CD4-positive, alpha-beta T cell treated with Interferon gamma for 1 hour (primary cell): ENCODE measurements at regions not wholly inside any gene's neighbourhood (a gene's known extent, or its start where the extent isn't known, plus 50 kb on each side); places are given as distances from the start of the nearest gene placed in this dataset.

ENCODE experiments used
- DNase-seq: peaks from one replicate; pipeline ENCODE4 v3.0.0-alpha.2; 2020

DNA sequence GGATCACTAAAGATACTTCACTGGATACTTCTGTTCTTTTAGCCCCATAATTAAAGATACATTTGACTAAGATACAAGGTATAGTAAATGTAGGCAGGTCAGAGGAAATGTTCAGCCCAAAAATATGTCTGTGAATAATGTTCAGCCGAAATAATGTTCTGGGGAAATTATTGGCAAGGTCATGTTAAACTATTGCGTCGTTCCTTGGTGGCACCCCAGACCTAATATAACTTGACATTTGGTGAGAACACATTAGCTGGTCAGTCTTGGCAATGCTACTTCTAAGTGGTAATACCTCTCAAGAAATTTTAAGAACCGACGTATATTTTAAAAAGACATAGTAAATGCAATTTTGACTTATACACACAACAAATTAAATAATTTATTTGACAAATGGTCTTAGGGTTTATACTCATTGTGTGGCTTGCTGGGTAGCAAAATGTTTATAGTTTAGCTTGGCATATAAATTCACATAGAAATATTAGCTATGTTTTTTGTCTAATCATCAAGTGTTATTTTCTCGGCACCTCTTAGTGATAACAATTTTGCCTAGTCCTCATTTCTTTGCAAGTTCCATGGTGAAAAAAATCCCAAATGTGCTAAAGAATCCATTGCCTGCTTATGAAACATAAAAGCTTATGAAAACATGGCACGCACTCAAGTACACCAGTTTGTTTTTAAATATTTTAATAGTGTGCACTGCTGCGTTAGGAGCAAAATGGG is 270.3 kb upstream of the NEBL start:
- DNase-seq: no peak

DNA sequence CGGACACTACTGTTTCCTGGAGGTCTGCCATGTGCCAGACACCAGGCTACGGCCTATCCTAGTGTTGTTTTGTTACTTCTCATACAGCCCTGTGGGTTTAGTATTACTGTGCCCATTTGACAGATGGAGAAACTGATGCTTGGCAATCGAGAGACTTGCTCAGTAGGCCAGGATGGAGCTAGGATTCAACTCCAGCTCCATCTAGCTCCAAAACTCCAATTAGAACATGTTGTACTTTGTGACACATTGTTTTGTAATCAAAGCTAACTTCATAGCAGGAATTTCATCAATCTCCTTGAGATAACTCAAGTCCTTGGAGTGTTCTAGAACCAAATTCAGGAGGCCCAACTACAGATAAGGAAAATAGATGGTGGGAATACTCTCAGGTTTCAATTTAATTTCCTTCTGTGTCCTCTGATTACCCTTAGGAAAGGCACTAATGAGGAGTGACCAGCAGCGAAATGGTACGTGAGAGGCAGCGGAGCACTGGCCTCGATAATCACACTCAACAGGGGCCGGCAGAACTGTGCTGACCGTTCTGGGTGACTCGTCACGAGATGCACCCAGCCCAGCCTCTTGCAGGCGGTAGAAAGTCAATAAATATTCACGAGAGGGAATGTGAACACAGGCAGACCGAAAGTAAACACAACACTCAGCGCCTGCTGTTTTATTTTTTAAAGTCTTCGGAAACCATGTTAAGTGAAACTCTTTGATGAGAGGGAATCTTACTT is 269.6 kb upstream of the NEBL start:
- no peak for DNase-seq

DNA sequence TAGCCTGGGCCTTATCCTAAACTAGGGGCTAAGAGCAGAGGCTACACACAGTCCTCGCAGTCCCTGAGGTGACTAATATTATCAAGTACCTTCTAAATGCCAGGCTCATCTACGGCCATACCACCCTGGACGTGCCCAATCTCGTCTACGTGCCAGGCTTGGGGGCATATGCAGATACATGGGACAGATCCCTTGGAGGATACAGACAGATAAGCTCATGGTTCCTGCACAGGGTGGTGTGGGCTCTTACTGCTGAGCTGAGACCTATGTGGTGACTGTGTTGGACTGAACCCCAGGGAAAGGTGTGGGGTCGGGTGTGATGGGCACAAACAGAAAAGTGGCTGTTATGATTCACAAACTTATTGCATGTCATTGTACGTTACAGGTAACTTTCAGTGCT is 268.4 kb upstream of the NEBL start:
- DNase-seq: no peak

DNA sequence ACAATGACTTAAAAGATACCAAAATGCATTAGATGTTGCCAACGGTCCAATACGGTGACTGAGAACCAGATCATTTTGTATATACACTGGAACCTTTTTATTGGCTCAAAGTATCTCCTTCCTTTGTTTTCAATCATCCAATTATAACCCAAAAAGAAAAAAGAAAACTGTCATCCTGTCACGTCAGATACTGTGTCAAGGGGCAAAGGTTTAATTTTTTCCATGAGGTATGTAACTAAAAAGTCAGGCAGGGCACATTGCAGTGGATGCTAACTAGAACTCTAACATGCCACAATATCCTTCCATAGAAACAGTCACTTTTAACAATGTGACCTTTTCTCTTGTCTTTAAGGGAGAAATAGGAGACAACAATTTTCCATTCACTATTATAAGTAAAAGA is 267.6 kb upstream of the NEBL start:
- no peak for DNase-seq

DNA sequence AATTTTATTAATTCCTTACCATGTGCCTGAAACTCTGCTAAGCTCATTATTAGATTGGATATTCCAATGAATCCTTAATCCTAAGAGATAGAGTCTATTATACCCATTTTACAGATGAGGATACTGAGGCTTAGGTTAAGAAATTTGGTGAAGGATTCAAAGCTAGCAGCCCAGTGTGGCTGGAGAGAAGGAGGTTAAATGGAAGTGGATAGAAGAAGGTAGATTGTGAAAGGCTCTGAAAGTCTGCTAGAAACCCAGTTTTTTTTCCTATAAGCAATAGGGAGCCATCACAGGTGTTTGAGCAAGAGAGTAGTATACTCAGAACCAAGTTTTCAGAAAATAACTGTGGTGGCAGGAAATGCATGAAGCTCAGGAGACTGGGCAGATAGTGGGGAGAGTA is 265.8 kb upstream of the NEBL start:
- no peak for DNase-seq

DNA sequence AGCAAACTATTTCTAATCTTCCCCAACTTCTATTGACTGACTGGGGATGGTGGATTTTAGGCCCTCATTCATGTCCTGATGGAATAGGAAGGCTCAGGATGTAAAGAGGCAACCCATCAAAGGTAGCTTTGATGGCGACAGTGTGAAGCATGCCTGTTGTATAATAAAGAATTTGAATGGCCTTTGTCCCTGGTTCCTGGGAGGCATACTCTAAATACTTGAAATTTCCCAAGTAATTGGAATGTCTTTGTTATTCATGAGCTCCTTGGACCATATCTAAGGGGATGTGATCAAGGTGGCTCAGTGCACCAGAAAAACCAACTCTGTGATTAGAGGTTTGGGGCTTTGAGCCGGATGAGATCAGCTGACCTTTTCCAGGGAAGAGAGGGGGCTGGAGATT is 264.5 kb upstream of the NEBL start:
- DNase-seq: no peak

DNA sequence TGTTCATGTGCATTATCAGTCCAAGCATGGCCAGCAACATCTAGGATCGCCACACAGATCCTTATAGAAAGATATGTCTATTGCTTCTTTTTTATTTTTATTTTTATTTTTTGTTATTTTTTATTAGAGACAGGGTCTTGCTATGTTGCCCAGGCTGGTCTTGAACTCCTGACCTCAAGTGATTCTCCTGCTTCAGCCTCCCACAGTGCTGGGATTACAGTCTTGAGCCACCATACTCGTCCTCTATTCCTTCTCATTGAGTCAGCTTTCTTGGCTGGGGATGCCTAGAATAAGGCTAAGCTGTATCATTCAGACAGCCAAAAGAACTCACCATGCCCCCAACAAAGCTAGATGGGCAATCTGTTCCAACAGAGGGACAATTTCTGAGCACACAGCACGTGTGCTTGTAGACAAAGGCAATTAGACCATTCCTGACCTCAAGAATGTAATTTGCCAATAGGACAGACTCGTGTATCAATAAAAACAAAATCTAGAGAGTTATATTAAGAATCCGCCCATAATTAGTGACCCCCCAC is 264.0 kb upstream of the NEBL start:
- no peak for DNase-seq

DNA sequence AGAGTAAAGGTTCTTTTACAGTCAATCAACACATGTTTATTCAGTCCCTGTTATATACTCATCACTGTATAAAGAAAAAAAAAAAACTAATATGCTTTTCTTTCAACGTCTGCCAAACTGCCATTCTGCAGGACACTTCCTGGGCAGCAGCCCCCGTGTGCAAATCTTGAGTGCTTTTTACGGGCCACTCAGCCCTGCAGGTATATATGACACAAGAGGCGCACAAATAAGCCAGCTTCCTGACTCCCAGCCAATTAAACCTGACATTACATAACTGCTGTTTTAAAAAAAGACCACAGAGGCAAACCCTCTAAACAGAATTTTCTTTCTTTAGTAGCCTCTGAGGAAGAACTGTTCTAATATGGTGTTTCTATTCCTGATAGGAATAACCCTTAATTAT is 263.0 kb upstream of the NEBL start:
- DNase-seq: no peak

DNA sequence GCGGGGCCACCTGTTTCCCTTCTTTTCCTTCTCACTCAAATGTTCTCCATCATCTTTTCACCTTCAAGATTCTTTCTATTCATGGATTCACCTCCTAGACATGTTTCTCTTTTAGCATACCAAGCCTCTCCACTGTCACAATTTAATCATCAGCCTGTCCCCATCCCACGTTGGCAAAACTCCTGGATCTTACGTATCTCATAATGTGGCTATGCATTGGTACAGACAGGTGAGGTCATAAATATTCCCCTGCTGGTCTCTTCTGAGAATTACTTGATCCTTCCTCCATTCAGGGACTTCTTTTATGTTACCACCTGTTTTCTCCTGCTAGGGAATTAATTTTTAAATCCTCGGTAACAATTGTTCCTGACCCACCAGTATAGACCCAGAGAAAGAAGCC is 262.6 kb upstream of the NEBL start:
- no peak for DNase-seq

DNA sequence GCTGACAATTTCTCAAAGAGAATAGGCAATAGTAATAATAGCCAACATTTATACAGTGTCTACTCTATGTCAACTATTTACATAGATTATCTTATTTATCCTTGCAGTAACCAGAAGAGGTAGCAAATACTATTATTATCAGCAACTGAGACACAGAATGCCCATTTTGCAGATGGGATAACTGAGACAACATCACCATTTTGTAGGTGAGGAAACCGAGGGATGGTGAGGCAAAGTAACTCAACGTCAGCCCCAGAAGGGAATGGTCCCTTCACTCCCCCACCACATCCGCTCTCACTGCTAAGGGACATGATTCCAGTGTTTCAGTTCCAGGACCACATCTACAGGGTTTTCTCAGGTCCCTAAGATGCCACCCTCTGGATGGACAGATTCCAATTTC is 261.2 kb upstream of the NEBL start:
- DNase-seq: no peak

DNA sequence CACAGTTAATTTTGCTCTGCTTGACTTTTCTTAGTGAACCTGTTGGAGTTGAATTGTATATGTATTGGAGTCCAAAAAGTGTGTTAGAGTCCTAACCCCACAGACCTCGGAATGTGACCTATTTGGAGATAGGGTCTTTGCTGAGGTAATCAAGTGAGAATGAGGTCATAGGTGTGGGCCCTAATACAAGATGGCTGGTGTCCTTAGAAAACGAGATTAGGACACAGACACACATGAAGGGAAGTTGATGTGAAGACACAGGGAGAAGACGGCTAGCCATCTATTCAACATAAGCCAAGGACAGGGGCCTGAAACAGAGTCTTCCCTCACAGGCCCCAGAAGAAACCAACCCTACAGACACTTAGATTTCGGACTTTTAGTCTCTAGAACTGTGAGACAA is 260.6 kb upstream of the NEBL start:
- DNase-seq: no peak

DNA sequence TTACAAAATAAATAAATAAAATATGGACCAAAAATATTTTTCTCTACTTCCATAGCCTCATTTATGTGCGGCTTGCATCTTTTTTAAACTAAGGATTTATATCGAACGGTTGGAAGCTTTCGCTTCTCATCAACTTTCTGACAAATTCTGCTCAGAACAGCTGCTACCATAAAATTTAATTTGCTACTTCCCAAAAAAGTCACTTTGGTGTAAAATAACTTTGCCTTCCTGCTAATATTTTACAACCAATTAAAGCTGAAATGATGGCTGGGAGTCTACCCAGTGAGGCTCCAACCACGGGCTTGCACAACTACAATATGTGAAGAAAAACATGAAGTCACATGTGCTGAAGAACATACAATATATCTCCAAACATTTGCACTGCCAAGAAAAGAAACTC is 253.1 kb upstream of the NEBL start:
- no peak for DNase-seq

DNA sequence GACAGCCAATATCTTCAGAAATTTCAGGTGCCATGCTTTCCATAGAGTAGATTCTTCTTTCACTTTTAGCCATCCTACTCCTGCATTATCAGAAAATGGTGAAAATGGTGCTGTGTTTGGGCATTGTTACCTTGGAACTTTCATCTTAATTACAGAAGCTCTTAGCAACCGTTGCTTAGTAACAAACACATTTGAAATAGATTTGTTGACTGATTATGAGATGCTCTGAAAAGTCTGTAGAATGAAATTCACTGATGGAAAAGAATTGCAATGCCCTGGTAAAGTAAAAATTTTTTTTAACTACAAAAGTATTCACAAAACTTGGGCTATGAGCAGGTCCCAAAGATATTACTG is 249.3 kb upstream of the NEBL start:
- DNase-seq: no peak

DNA sequence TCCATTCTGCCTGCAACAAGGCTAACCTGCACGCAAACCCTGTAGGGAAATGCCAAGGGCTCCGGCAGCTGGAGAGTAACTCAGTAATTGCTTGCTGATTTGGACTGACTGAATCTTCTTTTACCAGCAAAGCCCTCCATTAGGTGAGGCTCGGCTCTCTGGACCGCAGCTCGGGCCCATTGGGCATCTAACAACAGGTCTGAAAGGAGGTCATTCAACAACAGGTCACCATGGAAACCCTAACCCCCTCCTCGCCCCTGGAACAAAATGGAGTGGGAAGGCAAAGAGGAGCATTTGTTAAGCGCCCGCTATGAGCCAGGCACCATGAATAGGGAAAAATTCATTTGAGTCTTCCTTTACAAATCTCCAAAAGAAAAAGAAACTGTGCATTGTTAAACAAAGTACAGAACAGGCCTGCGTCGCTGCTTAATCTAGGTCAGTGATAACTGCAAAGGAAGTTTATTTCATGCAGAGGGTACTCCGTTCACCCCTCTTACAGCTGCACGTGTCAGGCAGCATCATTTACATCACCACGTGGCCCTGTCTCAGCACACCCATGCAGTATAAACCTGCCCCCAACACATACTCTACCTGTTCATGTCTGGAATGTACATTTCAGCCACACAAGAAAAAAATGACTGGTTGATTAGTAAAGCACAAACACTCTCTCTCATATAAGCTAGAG is 248.8 kb upstream of the NEBL start:
- no peak for DNase-seq

DNA sequence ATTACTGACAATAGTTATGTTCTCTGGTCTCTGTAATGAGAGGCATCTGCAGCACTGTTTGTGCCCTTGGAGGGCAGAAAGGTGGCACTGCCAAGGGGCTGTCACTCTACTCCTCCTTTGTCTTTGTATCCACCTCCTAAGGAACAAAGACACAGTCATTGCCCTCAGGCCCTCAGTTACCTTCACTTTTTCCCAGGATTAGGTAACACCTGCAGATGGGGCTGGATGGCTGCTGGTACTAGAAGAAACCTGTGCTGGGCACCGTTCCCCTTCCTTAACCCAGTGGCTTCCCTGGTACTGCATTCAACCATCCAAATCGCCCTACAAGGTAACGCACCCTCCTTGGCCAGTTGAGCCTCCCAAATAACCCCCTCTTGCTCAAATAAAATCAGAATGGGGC is 246.9 kb upstream of the NEBL start:
- no peak for DNase-seq

DNA sequence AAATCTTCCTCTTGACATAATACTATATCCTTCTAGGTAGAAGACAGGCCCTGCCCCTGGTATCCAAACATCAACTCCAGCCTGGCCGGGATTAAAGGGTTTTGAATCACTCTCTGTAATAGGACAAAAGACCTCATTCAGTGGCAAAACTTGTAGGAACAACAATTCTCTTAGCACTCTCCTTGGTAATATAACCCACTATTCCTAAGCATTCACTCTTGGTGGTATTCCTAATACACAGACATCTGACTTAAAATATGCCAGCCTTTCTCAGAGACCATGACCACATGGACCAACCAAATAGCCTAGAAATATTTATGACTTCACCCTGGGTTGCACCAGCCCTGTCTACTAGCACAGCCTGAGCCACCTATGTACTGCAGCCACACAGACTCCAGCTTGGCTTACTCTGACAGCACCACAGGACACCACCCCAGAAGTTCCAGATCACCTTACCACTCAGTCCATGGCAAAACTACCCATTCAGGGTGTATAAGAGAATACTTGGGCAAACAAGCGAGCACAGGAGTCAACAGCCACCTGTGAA is 244.9 kb upstream of the NEBL start:
- no peak for DNase-seq

DNA sequence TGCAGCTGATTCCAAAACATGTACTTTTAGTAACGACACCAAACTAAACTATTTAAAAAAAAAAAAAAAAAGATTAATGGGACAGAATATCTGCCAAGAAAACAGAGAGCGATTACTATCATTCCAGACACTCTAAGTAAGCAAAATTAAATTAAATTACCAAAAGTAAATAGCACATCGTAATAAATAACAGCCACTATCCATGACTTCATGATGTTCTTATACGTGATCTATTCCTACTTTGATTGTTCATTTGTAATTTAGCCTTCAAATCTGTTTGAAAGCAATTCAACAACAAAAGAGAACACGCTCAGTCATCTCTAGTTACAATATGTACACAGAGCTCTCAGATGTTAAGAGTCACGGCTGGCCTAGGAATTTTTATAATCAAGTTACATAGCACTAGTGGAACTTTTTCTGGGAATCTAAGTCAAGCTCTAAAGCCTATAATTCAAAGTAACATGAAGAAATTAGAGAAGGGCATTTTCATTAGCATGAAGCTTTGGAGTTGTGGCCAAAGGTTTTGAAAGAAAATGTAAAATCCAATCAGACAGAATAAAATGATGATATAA is 241.7 kb upstream of the NEBL start:
- DNase-seq: no peak

DNA sequence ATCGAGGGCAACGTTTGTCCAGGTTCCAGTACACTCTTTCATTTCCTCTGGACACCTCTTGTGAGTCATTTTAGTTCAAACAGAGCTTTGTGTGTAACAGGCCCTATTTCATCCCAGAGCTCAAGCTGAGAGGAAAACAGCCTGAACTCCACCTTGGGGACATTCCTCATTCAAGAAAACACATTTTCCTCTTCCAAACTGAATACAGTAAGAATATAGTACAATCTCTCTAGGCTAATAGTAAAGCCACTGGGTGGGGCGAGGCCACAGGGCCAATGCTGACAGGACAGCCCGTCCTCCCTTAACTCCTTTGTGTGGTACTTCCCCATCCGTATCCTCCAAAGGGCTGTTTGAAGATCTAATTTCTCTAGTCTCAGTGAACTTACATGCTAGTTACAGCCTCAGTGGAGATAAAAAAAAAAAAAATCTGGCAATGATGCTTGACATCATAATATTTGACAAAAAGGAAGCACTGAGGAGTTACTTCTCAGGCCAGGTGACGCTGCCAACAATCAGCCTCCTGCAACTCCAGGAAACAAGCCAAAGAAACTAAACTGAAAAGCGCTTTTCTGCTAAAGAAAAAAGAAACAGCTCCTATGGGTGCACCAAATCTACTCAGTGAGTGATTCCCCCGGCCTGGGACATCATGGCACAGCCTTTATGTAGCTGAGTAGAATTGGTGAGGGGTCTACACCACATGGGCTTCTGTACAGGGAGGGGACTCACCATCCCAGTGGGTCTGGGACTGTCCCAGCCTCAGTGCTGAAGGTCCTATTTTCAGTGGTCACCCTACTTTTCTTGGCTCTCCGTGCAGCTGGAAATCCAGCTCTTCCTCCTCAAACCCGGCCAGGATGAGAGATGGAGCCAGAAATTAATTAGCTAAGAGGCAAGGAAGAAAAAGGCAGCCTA is 238.2 kb upstream of the NEBL start:
- DNase-seq: no peak

DNA sequence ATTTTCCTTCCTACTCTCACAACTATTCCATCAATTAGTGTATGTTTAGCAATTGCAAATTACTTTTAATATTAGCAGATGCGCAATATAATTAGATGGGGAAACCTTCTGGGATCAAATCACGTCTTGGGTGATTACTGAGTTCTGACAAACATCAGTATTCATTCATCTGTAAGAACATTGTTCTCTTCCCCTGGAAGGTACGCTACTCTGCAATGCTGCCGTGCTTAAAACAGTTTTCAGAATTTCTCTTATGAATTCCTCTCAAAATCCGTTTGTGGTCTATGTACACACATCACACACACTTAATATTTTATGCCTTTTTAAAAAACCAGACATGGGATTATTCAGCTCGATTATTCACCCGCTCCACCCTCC is 237.5 kb upstream of the NEBL start:
- DNase-seq: no peak

DNA sequence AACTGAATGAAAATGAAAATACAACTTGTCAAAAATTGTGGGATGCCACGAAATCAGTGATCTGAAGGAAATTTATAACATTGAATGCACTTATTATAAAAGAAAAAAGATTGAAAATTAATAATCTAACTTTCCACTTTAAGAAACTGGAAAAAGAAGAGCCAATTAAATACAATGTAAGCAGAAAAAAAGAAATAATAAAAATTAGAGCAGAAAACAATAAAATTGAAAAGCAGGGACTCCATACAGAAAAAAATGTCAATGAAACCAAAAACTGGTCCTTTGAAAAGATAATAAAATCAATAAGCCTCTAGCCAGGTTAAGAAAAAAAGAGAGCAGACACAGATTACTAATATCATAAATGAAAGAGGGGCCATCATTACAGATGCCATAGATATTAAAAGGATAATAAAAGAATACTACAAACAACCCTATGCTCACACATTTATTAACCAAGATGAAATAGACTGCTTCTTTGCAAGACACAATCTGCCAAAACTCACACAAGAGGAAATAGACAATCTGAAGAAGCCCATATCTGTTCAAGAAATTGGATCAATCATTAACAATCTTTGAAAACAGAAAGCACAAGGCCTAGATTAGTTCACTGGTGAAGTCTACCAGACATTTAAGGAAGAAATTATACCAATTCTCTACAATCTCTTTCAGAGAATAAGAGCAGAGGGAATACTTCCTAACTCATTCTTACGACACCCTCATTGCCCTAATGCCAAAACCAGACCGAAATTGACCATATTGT is 233.8 kb upstream of the NEBL start:
- no peak for DNase-seq

DNA sequence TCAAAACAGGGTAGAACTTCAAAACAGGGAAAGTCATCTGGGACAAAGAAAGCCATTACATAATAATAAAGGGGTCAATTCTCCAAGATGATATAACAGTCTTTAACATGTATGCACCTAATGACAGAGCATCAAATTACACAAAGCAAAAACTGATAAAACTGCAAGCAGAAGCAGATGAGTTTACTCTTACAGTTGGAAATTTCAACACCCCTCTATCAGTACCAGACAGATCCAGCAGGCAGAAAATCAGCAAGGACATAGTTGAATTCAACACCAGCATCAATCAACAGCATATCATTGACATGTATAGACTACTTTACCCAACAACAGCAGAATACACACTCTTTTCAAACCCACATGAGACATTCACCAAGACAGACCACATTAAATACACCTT is 233.0 kb upstream of the NEBL start:
- no peak for DNase-seq
